Keratinocyte (primary cell): ENCODE measurements at regions not wholly inside any gene's neighbourhood (a gene's known extent, or its start where the extent isn't known, plus 50 kb on each side); places are given as distances from the start of the nearest gene placed in this dataset.

Source experiments
- EZH2 ChIP-seq: IDR thresholded peaks from one replicate; pipeline ENCODE4 v1.6.1; 2012; ENCODE audit warnings: inconsistent platforms, mild to moderate bottlenecking, low read length, moderate library complexity
- TF ChIP-seq, protein P1 (sequence below), 3 experiments: IDR thresholded peaks in 1 of 3; conservative IDR thresholded peaks in 1 of 3; optimal IDR thresholded peaks in 1 of 3; 2 replicates in 2 of 3; 3 replicates in 1 of 3; pipeline versions ENCODE3 to v1.5.1; 2011; ENCODE audit warnings: low read length in 3 of 3, mild to moderate bottlenecking in 3 of 3, moderate library complexity in 2 of 3, control low read depth in 1 of 3, inconsistent platforms in 1 of 3; ENCODE audit not compliant: insufficient read depth in 2 of 3; ENCODE audit errors: extremely low read depth in 1 of 3

- TF ChIP-seq, protein P1, sequence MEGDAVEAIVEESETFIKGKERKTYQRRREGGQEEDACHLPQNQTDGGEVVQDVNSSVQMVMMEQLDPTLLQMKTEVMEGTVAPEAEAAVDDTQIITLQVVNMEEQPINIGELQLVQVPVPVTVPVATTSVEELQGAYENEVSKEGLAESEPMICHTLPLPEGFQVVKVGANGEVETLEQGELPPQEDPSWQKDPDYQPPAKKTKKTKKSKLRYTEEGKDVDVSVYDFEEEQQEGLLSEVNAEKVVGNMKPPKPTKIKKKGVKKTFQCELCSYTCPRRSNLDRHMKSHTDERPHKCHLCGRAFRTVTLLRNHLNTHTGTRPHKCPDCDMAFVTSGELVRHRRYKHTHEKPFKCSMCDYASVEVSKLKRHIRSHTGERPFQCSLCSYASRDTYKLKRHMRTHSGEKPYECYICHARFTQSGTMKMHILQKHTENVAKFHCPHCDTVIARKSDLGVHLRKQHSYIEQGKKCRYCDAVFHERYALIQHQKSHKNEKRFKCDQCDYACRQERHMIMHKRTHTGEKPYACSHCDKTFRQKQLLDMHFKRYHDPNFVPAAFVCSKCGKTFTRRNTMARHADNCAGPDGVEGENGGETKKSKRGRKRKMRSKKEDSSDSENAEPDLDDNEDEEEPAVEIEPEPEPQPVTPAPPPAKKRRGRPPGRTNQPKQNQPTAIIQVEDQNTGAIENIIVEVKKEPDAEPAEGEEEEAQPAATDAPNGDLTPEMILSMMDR (optimal IDR thresholded peaks at IDR 0.05 in 1 of 3, IDR thresholded peaks at IDR 0.05 in 1 of 3, conservative IDR thresholded peaks at IDR 0.05 in 1 of 3; ENCODE audit: extremely low read depth in 1 of 3, insufficient read depth in 2 of 3, low read length in 3 of 3), result no peak
- no peak for TF ChIP-seq EZH2
These were observed 176.0 kb upstream of the PLEKHA5 start for GRCh38 chr12:18953505-18953904.
